Mucosa of descending colon (tissue), 3 donors: ENCODE measurements at regions not wholly inside any gene's neighbourhood (a gene's known extent, or its start where the extent isn't known, plus 50 kb on each side); places are given as distances from the start of the nearest gene placed in this dataset.

Source experiments
- ATAC-seq: fragments of 200-7000 bp; cut with Tn5 transposase; one replicate; pipeline ENCODE4 v1.9.1; 2020; ENCODE audit warnings: mild to moderate bottlenecking, moderate library complexity
- DNase-seq, 3 donors: peaks; one replicate each; pipeline ENCODE4 v3.0.0-alpha.2; 2020
- H3K36me3 ChIP-seq: fragments of 200-600 bp; one replicate; pipeline ENCODE4 v1.8.0; 2021; ENCODE audit warnings: low read depth, mild to moderate bottlenecking
- H3K4me1 ChIP-seq: fragments of 200-600 bp; one replicate; pipeline ENCODE4 v1.8.0; 2021; ENCODE audit warnings: low read depth, mild to moderate bottlenecking
- H3K4me3 ChIP-seq: fragments of 200-600 bp; one replicate; pipeline ENCODE4 v1.8.0; 2021; ENCODE audit warnings: mild to moderate bottlenecking
- H3K9me3 ChIP-seq: fragments of 200-600 bp; one replicate; pipeline ENCODE4 v1.8.0; 2021; ENCODE audit warnings: mild to moderate bottlenecking
- CTCF ChIP-seq: fragments of 200-600 bp; IDR thresholded peaks from one replicate; pipeline ENCODE4 v1.8.0; 2022; ENCODE audit warnings: antibody characterized with exemption, mild to moderate bottlenecking
- intact Hi-C, 2 donors: fragments of 100-400 bp; cut with DNase I in 1 of 2; cut with micrococcal nuclease in 1 of 2; formaldehyde crosslinking; loops; one replicate each; pipeline versions ENCODE4 v1.11.0 to v1.11.1; 2022; cut with DNase I, micrococcal nuclease
- donor health status: DM: no; HTN: no; CAD: no; lungs with moderate emphysema.
- donor health status: DM: no; HTN: no; CAD: no.
- donor health status: DM: no; HTN: yes; CAD: no.

GRCh38 chr13:73465617-73465971, 406.8 kb downstream of the KLF5 start:
- Histone ChIP-seq H3K36me3 (no peaks in the 10 kb centered on the region), H3K9me3 (no peaks in the 10 kb centered on the region), H3K4me3 (no peak overlapping the region), H3K4me1 (no peaks in the 10 kb centered on the region)
- intact Hi-C loops: no loop called here
- TF ChIP-seq CTCF: peak; percentile 15
- ATAC-seq: peak; percentile 91
- DNase-seq: peak in 1 of 3 donors; percentile 59

GRCh38 chr13:73464758-73465616, 406.2 kb downstream of the KLF5 start:
- peak; percentile 91 for ATAC-seq
- no peak overlapping the region for H3K4me3 ChIP-seq
- TF ChIP-seq CTCF: no peak
- intact Hi-C loops: no loop called here
- H3K4me1 ChIP-seq: no peaks in the 10 kb centered on the region
- no peaks in the 10 kb centered on the region for H3K9me3 ChIP-seq
- no peaks in the 10 kb centered on the region for H3K36me3 ChIP-seq
- peak in 1 of 3 donors; percentile 56 for DNase-seq

GRCh38 chr13:73462241-73462640, 403.4 kb downstream of the KLF5 start:
- ATAC-seq: no peak

DNA sequence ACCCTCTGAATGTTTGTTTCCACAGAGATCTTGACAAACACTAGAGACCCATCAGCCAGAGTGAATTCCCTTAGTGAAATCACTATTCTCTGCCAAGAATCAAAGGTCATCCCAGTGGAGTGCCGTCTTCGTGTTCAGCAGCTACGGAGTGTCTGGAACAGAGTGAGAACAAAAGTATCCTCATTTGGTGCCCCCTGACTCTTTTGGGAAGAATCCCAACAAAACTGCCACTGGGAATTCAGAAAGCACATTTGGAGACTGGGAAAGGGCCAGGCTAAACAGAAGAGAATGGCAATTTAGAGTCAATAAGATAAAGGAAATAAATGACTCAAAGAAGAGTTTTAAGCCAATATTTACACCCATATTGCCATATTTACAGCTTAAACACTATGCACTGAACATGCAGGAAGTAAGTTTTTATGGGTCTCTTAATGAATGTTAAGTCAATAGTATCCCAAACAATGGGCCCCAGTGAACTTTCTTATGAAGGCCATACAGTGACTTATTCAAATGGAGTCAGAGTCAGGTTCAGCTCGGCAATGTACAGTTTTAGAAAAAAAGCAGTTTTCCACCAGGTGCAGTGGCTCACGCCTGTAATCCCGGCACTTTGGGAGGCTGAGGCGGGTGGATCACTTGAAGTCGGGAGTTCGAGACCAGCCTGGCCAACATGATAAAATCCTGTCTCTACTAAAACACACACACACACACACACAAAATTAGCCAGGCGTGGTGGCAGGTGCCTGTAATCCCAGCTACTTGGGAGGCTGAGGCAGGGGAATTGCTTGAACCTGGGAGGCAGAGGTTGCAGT, 392.6 kb downstream of the KLF5 start:
- DNase-seq: peak in 2 of 3 donors; percentile 54 to 67
- Histone ChIP-seq H3K9me3 (no peaks in the 10 kb centered on the region), H3K4me3 (no peak overlapping the region), H3K4me1 (peaks cover 9% of the 10 kb centered on the region), H3K36me3 (no peaks in the 10 kb centered on the region)
- ATAC-seq: peak; percentile 100
- no peak for TF ChIP-seq CTCF
- intact Hi-C loops: no loop called here

More at GRCh38 chr13:73462241-73462640, 403.4 kb downstream of the KLF5 start:
- H3K9me3 ChIP-seq: no peaks in the 10 kb centered on the region
- intact Hi-C loops: no loop called here
- no peaks in the 10 kb centered on the region for H3K4me1 ChIP-seq
- no peak overlapping the region for H3K4me3 ChIP-seq
- DNase-seq: no peak
- TF ChIP-seq CTCF: no peak
- no peaks in the 10 kb centered on the region for H3K36me3 ChIP-seq

DNA sequence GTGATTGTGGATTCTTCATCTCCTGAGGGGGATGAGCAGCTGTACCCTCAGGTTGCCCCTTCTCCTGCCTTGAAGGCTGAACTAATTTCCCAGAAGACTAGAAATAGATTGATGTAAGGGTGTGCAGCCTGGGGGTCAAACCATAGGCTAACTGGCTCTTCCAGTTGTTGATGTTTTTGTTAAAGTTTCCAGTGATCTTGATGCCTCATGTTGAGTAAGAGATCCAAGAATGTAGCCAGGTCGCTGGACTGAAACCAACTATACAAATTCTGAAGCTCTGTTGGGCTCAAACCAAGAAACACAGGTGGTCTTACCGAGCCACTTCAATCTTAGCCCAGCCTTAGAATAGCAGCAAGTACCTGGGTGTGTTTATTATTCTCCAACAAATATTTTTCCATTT, 391.8 kb downstream of the KLF5 start:
- Histone ChIP-seq H3K4me1 (peaks cover 9% of the 10 kb centered on the region), H3K9me3 (peaks cover 4% of the 10 kb centered on the region), H3K36me3 (no peaks in the 10 kb centered on the region), H3K4me3 (no peak overlapping the region)
- intact Hi-C loops: no loop called here
- ATAC-seq (no peak), DNase-seq (no peak)
- no peak for TF ChIP-seq CTCF
